A172 (cell line): ENCODE measurements at regions not wholly inside any gene's neighbourhood (a gene's known extent, or its start where the extent isn't known, plus 50 kb on each side); places are given as distances from the start of the nearest gene placed in this dataset.
A peak's percentile ranks its signal among the peaks of the same experiment; 100 is the strongest.
"Not testable (repeated sequence)": the region's sequence is repeated elsewhere in the genome, so short reads cannot be mapped to it uniquely, and the experiment has no call there.

ENCODE experiments used
- DNase-seq: peaks from one replicate; pipeline ENCODE4 v3.0.0-alpha.2; 2015; ENCODE audit warnings: low spot score

- no peak for DNase-seq
Measured at GRCh38 chr7:13578294-13578693, 411.2 kb downstream of the ETV1 start.

- no peak for DNase-seq
Measured at GRCh38 chr7:13581097-13581496, 408.4 kb downstream of the ETV1 start.

GRCh38 chr7:13593854-13594253 lies 395.6 kb downstream of the ETV1 start:
- DNase-seq, result no peak

- DNase-seq, result no peak
Measured at GRCh38 chr7:13602036-13602435, 387.4 kb downstream of the ETV1 start.

- no peak for DNase-seq
Measured at GRCh38 chr7:13603016-13603415, 386.4 kb downstream of the ETV1 start.

- DNase-seq, result no peak
Measured at GRCh38 chr7:13603661-13604060, 385.8 kb downstream of the ETV1 start.

GRCh38 chr7:13604178-13604577 lies 385.3 kb downstream of the ETV1 start:
- DNase-seq, result no peak

- DNase-seq, result no peak
Measured at GRCh38 chr7:13610372-13610771, 379.1 kb downstream of the ETV1 start.

- DNase-seq, result no peak
Measured at GRCh38 chr7:13615679-13616078, 373.8 kb downstream of the ETV1 start.

- DNase-seq, result no peak
Measured at GRCh38 chr7:13627455-13627854, 362.0 kb downstream of the ETV1 start.

GRCh38 chr7:13628239-13629001 lies 361.0 kb downstream of the ETV1 start:
- DNase-seq, result peak; percentile 67

- not testable (repeated sequence) for DNase-seq
Measured at GRCh38 chr7:13631207-13632049, 358.0 kb downstream of the ETV1 start.

GRCh38 chr7:13633857-13634256 lies 355.6 kb downstream of the ETV1 start:
- no peak for DNase-seq

- no peak for DNase-seq
Measured at GRCh38 chr7:13639396-13639795, 350.1 kb downstream of the ETV1 start.

- peak; percentile 63 for DNase-seq
Measured at GRCh38 chr7:13641714-13642113, 347.8 kb downstream of the ETV1 start.

- no peak for DNase-seq
Measured at GRCh38 chr7:13651167-13651566, 338.3 kb downstream of the ETV1 start.

GRCh38 chr7:13656330-13656729 lies 333.1 kb downstream of the ETV1 start:
- no peak for DNase-seq

- DNase-seq, result no peak
Measured at GRCh38 chr7:13673290-13673689, 316.2 kb downstream of the ETV1 start.

GRCh38 chr7:13682626-13683025 lies 306.8 kb downstream of the ETV1 start:
- no peak for DNase-seq

GRCh38 chr7:13687500-13687899 lies 302.0 kb downstream of the ETV1 start:
- DNase-seq, result no peak

GRCh38 chr7:13692548-13692947 lies 296.9 kb downstream of the ETV1 start:
- no peak for DNase-seq

GRCh38 chr7:13702251-13702650 lies 287.2 kb downstream of the ETV1 start:
- DNase-seq, result no peak

- no peak for DNase-seq
Measured at GRCh38 chr7:13708670-13709069, 280.8 kb downstream of the ETV1 start.
